Ramos (cell line): ENCODE measurements at regions not wholly inside any gene's neighbourhood (a gene's known extent, or its start where the extent isn't known, plus 50 kb on each side); places are given as distances from the start of the nearest gene placed in this dataset.

Source experiments
- in situ Hi-C: fragments of 300-500 bp; cut with MboI; formaldehyde crosslinking; loops from one replicate; pipeline ENCODE4 v1.14.3; 2022; ENCODE audit warnings: low sequenced_read_pairs; ENCODE audit not compliant: unreplicated experiment

DNA sequence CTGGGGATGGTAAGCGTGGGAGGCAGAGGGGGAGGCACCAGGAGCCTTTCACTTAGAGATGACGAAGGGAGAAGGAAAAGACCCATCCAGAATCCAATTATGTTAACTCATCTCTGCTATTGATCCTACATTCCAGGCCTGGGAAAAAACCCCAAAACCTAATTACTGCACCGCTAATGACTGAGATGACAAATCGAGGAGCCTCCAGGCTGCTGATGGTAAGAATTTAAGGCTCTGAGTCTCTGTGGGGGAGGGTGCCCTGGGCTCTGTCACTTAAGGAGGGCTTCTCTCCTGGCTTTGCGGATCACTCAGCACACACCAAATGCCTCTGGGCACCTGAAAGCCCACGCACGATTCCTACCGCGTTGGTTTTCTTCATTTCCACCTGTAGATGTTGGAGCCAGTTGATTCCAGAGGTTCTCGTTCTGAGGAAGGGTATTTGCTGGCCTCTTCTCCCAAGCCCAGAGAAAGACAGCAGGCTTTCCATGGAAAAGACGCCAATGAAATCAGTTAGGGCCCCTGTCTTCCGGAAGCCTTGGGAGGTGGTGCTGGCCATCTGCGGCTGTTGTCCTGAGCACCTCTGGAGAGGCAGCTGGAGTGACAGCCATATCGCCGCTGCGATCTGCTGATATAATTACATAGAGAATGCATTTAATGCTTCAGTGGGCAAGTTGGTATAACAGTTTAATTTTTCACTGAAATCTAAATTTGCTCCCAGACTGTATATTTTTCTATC lies 751.2 kb downstream of the BRD1 start:
- in situ Hi-C loops, result no loop called here

DNA sequence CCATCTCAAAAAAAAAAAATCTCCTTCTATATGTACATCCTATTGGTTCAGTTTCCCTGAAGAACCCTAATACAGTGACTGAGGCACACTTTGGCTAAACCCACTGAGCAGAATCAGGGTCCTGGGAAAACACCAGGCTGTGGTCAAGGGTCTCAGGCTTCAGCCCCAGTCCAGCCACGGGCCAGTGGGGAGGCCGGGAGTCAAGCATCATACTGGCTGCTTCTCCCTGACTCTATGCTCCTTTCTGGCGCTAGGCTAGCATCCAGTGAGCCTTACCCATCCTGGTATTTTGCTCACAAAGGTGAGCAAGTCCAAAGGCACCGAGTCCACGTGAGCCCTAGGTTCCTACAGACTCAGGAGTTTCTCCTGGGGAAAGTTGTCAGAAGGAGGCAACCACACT lies 752.5 kb downstream of the BRD1 start:
- in situ Hi-C loops, result no loop called here

DNA sequence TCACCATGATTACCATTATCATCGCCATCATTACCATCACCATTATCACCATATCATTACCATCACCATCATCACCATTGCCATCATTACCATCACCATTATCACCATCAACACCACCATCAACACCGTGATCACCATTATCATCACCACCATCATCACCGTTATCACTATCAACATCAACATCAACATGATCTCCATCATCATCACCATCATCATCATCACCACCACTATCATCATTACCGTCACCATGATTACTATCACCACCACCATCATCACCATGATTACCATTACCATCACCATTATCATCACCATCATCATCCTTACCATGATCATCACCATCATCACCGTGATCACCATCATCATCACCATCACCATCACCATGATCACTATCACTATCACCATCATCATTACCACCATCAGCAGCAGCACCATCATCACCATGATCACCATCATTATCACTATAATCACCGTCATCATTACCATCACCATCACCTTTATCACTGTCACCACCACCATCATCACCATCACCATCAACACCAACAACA lies 753.7 kb downstream of the BRD1 start:
- in situ Hi-C loops, result no loop called here

DNA sequence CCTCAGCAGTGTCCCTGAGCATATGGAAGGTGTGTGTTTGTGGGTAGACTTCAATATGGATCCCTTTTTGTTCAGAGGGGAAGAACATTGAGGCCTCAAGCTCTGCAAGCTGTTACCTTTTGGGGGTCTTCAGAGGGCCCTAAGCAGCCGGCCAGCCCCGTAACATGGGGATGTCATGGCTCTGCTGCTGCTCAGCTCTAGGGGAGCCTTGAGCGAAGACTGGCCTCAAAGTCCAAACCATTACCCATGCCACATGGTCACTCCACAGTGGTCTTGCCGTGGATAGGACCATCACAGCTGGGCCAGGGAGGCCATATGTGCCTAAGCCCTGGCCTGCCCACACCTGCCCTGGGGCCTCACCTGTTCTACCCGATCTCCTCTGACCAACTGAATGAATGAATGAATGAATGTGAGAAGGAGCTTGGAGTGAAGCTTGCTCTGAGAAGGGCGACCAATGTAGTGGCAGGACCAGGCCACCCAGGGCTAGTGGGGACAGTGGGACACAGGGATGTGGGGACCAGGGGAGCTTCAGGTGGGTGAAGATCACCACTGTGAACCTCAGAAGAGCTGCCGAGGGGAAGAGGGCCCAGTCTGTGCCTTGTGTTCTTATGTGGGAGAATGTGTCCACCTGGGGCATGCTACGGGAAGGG lies 754.6 kb downstream of the BRD1 start:
- in situ Hi-C loops, result no loop called here

- in situ Hi-C loops, result no loop called here
Measured at GRCh38 chr22:49070501-49070900, 757.2 kb downstream of the BRD1 start.

DNA sequence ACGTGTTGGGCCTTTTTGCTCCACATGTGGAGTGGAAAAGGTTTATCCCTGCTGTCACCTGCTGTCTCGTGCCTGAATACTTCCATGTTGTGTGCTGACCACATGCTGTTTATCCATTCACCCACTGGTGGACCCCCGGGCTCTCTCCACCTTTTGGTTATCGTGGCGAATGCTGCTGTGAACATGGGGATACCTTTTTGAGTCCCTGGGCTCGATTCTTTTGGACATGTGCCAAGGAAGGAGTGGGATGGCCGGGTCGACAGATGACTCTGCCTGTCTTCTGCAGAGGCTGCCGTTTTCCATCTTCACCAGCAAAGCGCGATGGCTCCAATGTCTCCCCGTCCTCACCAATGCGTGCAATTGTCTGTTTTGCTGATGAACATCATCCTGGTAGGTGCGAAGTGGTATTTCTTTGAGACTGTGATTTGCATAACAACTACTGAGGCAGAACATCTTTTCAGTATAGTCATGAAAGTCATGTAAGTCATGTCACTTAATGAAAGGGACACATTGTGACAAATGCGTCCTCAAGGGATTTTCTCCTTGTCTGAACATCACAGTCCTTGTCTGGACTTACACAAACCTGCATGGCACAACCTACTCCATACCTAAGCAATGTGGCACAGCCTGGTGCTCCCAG lies 758.7 kb downstream of the BRD1 start:
- in situ Hi-C loops, result no loop called here

GRCh38 chr22:49067504-49067903 lies 760.2 kb downstream of the BRD1 start:
- in situ Hi-C loops, result no loop called here

DNA sequence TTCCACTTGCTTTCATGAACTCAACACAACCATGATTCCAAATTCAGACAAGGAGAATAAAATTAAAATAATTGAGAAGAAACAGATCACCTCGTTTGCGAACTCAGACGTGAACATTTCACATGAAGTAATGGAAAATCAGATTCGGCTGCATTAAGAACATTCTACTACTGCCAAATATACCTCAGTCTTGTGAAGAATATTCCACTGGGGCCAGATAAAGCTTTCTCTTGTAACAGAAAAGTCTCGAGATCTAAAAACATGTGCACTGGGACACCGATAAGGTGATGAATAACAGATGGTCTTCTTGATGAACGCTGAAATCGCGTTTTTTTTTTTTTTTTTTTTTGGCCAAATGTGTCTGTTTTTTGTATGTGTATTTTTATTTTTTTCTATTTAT lies 761.1 kb downstream of the BRD1 start:
- in situ Hi-C loops, result no loop called here

DNA sequence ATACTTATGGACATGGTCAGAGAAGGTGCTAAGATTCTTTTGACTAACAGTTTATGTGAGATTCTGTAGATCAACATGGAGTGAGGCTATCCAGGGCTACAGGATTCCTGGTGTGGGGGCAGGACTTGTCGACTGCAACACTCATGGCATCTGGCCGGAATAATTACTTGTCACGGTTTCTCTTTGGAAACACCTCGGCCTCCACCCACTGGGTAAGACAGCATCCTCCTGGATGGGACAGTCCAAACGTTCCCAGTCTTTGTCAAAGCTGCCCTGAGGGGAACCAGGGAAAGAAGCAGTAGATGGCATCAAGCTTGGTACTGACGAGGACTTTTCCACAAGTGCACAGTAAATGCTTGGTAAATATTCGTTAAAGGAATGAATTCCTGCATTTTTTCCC lies 762.8 kb downstream of the BRD1 start:
- in situ Hi-C loops, result no loop called here

DNA sequence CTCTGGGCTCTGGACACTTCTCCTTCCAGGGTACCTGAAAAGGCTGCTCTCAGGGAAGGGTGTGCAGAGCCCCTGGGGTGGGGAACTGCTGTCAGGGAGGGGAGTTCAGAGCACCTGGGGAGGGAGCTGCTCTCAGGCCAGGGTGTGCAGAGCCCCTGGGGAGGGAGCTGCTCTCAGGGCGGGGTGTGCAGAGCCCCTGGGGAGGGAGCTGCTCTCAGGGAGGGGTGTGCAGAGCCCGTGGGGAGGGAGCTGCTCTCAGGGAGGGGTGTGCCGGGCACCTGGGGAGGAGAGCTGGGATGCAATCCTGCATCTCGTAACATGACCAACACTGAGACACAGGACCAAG lies 764.2 kb downstream of the BRD1 start:
- in situ Hi-C loops, result no loop called here

- in situ Hi-C loops, result no loop called here
Measured at GRCh38 chr22:49062802-49063544, 764.7 kb downstream of the BRD1 start.

- in situ Hi-C loops, result no loop called here
Measured at GRCh38 chr22:49062155-49062801, 765.4 kb downstream of the BRD1 start.

DNA sequence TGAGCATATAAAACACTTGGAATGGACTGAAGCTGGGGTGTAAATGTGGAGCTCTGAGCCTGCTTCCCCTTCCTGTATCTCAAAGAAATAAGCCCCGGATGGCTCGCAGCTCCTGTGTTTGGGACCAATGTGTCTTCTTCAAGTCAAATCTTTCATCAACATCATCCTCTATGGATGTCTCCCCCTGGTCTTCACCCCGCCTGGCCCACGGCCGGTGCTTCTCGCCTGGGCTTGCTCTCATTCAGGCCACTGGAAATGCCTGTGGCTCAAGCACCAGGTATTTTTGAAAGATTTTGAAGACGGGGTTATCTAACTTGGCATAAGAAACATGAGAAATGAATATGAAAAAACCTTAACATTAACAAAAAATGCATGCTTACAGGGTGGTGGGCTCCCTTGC lies 769.8 kb downstream of the BRD1 start:
- in situ Hi-C loops, result no loop called here

DNA sequence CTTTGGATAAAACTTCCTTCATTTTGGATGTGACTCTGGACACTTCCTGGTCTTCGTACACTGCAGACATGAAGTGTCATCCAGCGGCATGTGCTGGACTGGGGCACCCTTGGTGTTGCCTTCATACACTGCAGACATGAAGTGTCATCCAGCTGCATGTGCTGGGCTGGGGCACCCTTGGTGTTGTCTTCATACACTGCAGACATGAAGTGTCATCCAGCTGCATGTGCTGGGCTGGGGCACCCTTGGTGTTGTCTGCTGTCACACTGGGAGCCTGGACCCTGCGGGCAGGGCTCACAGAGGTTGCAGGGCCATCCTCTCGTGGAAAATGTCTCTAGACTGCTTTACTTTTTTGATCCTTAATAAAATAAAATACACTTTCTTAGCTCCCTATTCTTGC lies 771.4 kb downstream of the BRD1 start:
- in situ Hi-C loops, result no loop called here

- in situ Hi-C loops, result no loop called here
Measured at GRCh38 chr22:49055406-49055805, 772.3 kb downstream of the BRD1 start.

DNA sequence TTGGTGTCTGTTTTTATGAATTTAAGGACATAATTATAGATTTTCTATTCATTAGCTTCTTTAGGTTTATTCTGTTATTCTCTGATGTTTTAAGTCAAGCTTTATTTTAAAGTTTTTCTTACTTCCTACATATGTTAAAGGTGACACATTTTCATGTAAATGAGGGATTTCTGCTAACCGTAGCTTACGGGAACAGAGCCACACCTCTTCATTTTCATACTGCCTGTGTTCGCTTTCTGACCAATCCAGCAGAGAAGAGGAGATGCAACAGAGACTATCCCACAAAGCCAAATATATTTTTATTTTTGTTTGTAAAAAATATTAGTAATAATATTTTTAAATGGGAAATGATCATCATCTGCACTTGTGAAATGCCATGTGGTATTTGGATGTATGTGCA lies 774.1 kb downstream of the BRD1 start:
- in situ Hi-C loops, result no loop called here

DNA sequence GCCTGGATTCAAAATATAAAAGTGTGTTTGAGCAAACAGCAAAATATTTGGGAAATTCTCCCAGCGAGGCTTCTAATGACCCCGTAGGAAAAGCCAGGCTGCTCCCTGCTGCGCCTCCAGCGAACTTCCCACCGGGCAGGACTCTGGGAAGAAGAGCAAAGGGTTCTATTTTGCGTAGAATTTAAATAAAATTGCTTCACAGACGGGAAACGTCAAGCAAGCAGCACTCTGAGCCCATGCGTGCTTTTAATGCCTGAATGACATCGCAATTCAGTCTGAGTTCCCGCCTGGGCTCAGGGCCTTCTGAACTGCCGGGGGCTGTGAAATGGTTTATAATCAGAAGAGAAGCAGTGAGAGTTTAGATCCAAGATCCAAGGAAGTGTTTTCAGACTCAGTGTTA lies 775.1 kb downstream of the BRD1 start:
- in situ Hi-C loops, result no loop called here

GRCh38 chr22:49052023-49052538 lies 775.6 kb downstream of the BRD1 start:
- in situ Hi-C loops, result no loop called here

- in situ Hi-C loops, result no loop called here
Measured at GRCh38 chr22:49051491-49052022, 776.1 kb downstream of the BRD1 start.

- in situ Hi-C loops, result no loop called here
Measured at GRCh38 chr22:49049691-49050090, 778.0 kb downstream of the BRD1 start.
